ENCODE measurements at regions not wholly inside any gene's neighbourhood (a gene's known extent, or its start where the extent isn't known, plus 50 kb on each side); places are given as distances from the start of the nearest gene placed in this dataset.
"Not testable (repeated sequence)": the region's sequence is repeated elsewhere in the genome, so short reads cannot be mapped to it uniquely, and the experiment has no call there.

GRCh38 chr16:64345142-64345541 lies 776.7 kb downstream of the CDH11 start:
- no peak for DNase-seq (ENCODE audit: extremely low spot score in 2 of 2)
- no peaks in the 10 kb centered on the region for H3K9me3 ChIP-seq
- no peaks in the 10 kb centered on the region for H3K36me3 ChIP-seq
- no peaks in the 10 kb centered on the region for H3K27me3 ChIP-seq
- no peak overlapping the region for H3K4me3 ChIP-seq
- no peaks in the 10 kb centered on the region for H3K4me1 ChIP-seq
- intact Hi-C loops (cut with DNase I): no loop called here
- TF ChIP-seq CTCF (IDR thresholded peaks at IDR 0.05) (no peak), POLR2AphosphoS5 (IDR thresholded peaks at IDR 0.05; ENCODE audit: insufficient read depth in 1 of 2, low read depth in 1 of 2) (no peak), POLR2A (IDR thresholded peaks at IDR 0.05) (no peak)
- H3K27ac ChIP-seq: no peak overlapping the region

GRCh38 chr16:64343820-64344443 lies 777.9 kb downstream of the CDH11 start:
- H3K9me3 ChIP-seq; H3K4me1 ChIP-seq; H3K4me3 ChIP-seq; intact Hi-C loops (cut with DNase I); H3K27me3 ChIP-seq; H3K36me3 ChIP-seq; DNase-seq (ENCODE audit: extremely low spot score in 2 of 2); H3K27ac ChIP-seq: not testable (repeated sequence)

- TF ChIP-seq POLR2A (IDR thresholded peaks at IDR 0.05) (no peak), POLR2AphosphoS5 (IDR thresholded peaks at IDR 0.05; ENCODE audit: insufficient read depth in 1 of 2, low read depth in 1 of 2) (no peak), CTCF (IDR thresholded peaks at IDR 0.05) (no peak)
- Histone ChIP-seq H3K9me3 (no peaks in the 10 kb centered on the region), H3K36me3 (no peaks in the 10 kb centered on the region), H3K27ac (no peak overlapping the region), H3K27me3 (no peaks in the 10 kb centered on the region), H3K4me3 (no peak overlapping the region), H3K4me1 (no peaks in the 10 kb centered on the region)
- intact Hi-C loops (cut with DNase I): no loop called here
- DNase-seq (ENCODE audit: extremely low spot score in 2 of 2): no peak
Measured at GRCh38 chr16:64343061-64343819, 778.6 kb downstream of the CDH11 start.

- H3K27me3 ChIP-seq; DNase-seq (ENCODE audit: extremely low spot score in 2 of 2); H3K27ac ChIP-seq; intact Hi-C loops (cut with DNase I); H3K4me1 ChIP-seq; H3K4me3 ChIP-seq; H3K36me3 ChIP-seq; H3K9me3 ChIP-seq: not testable (repeated sequence)
Measured at GRCh38 chr16:64341336-64341735, 780.5 kb downstream of the CDH11 start.

GRCh38 chr16:64339052-64339770 lies 782.7 kb downstream of the CDH11 start:
- Histone ChIP-seq H3K4me1 (no peaks in the 10 kb centered on the region), H3K27ac (no peak overlapping the region), H3K36me3 (no peaks in the 10 kb centered on the region), H3K4me3 (no peak overlapping the region), H3K27me3 (no peaks in the 10 kb centered on the region), H3K9me3 (no peaks in the 10 kb centered on the region)
- intact Hi-C loops (cut with DNase I): no loop called here
- no peak for DNase-seq (ENCODE audit: extremely low spot score in 2 of 2)
- TF ChIP-seq POLR2AphosphoS5 (IDR thresholded peaks at IDR 0.05; ENCODE audit: insufficient read depth in 1 of 2, low read depth in 1 of 2): no peak
- TF ChIP-seq POLR2A (IDR thresholded peaks at IDR 0.05): no peak
- no peak for TF ChIP-seq CTCF (IDR thresholded peaks at IDR 0.05)

GRCh38 chr16:64321881-64322280 lies 800.0 kb downstream of the CDH11 start:
- Histone ChIP-seq H3K36me3 (no peaks in the 10 kb centered on the region), H3K27ac (no peak overlapping the region), H3K4me1 (no peaks in the 10 kb centered on the region), H3K4me3 (no peak overlapping the region), H3K27me3 (no peaks in the 10 kb centered on the region), H3K9me3 (no peaks in the 10 kb centered on the region)
- DNase-seq (ENCODE audit: extremely low spot score in 2 of 2): no peak
- TF ChIP-seq POLR2AphosphoS5 (IDR thresholded peaks at IDR 0.05; ENCODE audit: insufficient read depth in 1 of 2, low read depth in 1 of 2): no peak
- no peak for TF ChIP-seq POLR2A (IDR thresholded peaks at IDR 0.05)
- no peak for TF ChIP-seq CTCF (IDR thresholded peaks at IDR 0.05)
- intact Hi-C loops (cut with DNase I): no loop called here

All from vagina (tissue), 2 donors.